ENCODE measurements at regions not wholly inside any gene's neighbourhood (a gene's known extent, or its start where the extent isn't known, plus 50 kb on each side); places are given as distances from the start of the nearest gene placed in this dataset.
"Not testable (repeated sequence)": the region's sequence is repeated elsewhere in the genome, so short reads cannot be mapped to it uniquely, and the experiment has no call there.

- WGBS: 79% methylated on average over 4 of the region's 4 CpGs
Measured at GRCh38 chrX:82534086-82534597, 973.9 kb upstream of the POU3F4 start.

DNA sequence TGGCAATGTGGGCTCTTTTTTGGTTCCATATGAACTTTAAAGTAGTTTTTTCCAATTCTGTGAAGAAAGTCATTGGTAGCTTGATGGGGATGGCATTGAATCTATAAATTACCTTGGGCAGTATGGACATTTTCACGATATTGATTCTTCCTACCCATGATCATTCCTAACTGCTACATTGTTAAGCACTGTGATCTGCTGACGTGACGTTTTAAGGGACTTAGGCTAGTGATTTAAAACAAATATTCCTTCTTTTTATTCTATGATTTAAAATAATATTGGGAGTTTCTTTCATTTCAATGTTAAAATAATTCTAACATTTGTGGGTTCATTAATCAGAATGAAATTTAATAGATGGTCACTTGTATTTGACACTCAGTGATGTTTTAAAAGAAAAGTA lies 970.9 kb upstream of the POU3F4 start:
- not testable (repeated sequence) for H3K36me3 ChIP-seq (ENCODE audit: control insufficient read depth in 4 of 4, insufficient read depth in 3 of 4, low read depth in 1 of 4, low read length in 3 of 4); H3K9me3 ChIP-seq (ENCODE audit: control insufficient read depth in 4 of 4, low read length in 3 of 4); H3K4me3 ChIP-seq (ENCODE audit: low read depth in 1 of 3, low read length in 3 of 3); DNase-seq (ENCODE audit: low spot score); H3K4me1 ChIP-seq (ENCODE audit: control insufficient read depth in 4 of 4, insufficient read depth in 4 of 4, low read length in 3 of 4); H3K27me3 ChIP-seq (ENCODE audit: control insufficient read depth in 4 of 4, insufficient read depth in 4 of 4, low read length in 3 of 4); H3K27ac ChIP-seq (ENCODE audit: low read depth in 1 of 2, low read length in 2 of 2); H3K9ac ChIP-seq (ENCODE audit: low read depth in 1 of 2, low read length in 2 of 2)
- 88% methylated on average over 3 of the region's 3 CpGs for WGBS

More at GRCh38 chrX:82534086-82534597, 973.9 kb upstream of the POU3F4 start:
- Histone ChIP-seq H3K27ac (ENCODE audit: low read depth in 1 of 2, low read length in 2 of 2) (no peak overlapping the region), H3K4me1 (ENCODE audit: control insufficient read depth in 4 of 4, insufficient read depth in 4 of 4, low read length in 3 of 4) (no peaks in the 10 kb centered on the region), H3K9me3 (ENCODE audit: control insufficient read depth in 4 of 4, low read length in 3 of 4) (no peaks in the 10 kb centered on the region), H3K4me3 (ENCODE audit: low read depth in 1 of 3, low read length in 3 of 3) (no peak overlapping the region), H3K36me3 (ENCODE audit: control insufficient read depth in 4 of 4, insufficient read depth in 3 of 4, low read depth in 1 of 4, low read length in 3 of 4) (no peaks in the 10 kb centered on the region), H3K27me3 (ENCODE audit: control insufficient read depth in 4 of 4, insufficient read depth in 4 of 4, low read length in 3 of 4) (no peaks in the 10 kb centered on the region), H3K9ac (ENCODE audit: low read depth in 1 of 2, low read length in 2 of 2) (no peak overlapping the region)
- no peak for TF ChIP-seq MAX (IDR thresholded peaks at IDR 0.05)
- no peak for TF ChIP-seq JUND (IDR thresholded peaks at IDR 0.05)
- no peak for TF ChIP-seq RAD21 (IDR thresholded peaks at IDR 0.05)
- TF ChIP-seq TAF1 (conservative IDR thresholded peaks at IDR 0.05): no peak
- TF ChIP-seq RXRA (IDR thresholded peaks at IDR 0.05): no peak
- TF ChIP-seq, protein P1, sequence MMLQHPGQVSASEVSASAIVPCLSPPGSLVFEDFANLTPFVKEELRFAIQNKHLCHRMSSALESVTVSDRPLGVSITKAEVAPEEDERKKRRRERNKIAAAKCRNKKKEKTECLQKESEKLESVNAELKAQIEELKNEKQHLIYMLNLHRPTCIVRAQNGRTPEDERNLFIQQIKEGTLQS (IDR thresholded peaks at IDR 0.05): no peak
- TF ChIP-seq SP1 (IDR thresholded peaks at IDR 0.05): no peak
- TF ChIP-seq EGR1 (IDR thresholded peaks at IDR 0.05; ENCODE audit: low read depth in 2 of 2): no peak
- no peak for TF ChIP-seq GABPA (IDR thresholded peaks at IDR 0.05 in 1 of 2, conservative IDR thresholded peaks at IDR 0.05 in 1 of 2)
- no peak for TF ChIP-seq FOXA1 (IDR thresholded peaks at IDR 0.05)
- TF ChIP-seq REST (IDR thresholded peaks at IDR 0.05): no peak
- no peak for TF ChIP-seq NR2F2 (IDR thresholded peaks at IDR 0.05)
- no peak for TF ChIP-seq YY1 (IDR thresholded peaks at IDR 0.05)
- TF ChIP-seq, protein P2, sequence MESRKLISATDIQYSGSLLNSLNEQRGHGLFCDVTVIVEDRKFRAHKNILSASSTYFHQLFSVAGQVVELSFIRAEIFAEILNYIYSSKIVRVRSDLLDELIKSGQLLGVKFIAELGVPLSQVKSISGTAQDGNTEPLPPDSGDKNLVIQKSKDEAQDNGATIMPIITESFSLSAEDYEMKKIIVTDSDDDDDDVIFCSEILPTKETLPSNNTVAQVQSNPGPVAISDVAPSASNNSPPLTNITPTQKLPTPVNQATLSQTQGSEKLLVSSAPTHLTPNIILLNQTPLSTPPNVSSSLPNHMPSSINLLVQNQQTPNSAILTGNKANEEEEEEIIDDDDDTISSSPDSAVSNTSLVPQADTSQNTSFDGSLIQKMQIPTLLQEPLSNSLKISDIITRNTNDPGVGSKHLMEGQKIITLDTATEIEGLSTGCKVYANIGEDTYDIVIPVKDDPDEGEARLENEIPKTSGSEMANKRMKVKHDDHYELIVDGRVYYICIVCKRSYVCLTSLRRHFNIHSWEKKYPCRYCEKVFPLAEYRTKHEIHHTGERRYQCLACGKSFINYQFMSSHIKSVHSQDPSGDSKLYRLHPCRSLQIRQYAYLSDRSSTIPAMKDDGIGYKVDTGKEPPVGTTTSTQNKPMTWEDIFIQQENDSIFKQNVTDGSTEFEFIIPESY (IDR thresholded peaks at IDR 0.05): no peak
- TF ChIP-seq HNF4A (conservative IDR thresholded peaks at IDR 0.05): no peak
- no peak for DNase-seq (ENCODE audit: low spot score)

Data from liver (tissue), 7 donors.